ENCODE measurements at regions not wholly inside any gene's neighbourhood (a gene's known extent, or its start where the extent isn't known, plus 50 kb on each side); places are given as distances from the start of the nearest gene placed in this dataset.

DNA sequence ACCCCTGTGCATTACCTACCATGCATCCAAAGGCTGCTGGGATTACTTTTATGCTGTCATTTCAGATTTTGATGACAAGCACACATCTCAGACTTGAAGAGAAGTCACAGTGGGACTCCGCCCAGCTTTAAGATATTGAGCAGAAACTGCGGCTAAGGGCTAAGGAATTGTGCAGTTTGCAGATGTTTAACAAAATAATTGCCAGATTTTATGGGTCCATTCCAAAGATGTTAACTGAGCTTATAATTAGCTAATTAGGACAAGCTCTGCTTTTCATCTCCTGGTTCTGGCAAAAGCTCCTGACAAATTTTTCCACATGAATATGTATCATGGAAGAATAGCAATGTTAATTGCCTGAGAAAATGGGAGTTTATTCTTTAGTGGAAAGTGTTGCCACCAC, 344.4 kb upstream of the ATXN7L3B start:
- TF ChIP-seq, protein P1, sequence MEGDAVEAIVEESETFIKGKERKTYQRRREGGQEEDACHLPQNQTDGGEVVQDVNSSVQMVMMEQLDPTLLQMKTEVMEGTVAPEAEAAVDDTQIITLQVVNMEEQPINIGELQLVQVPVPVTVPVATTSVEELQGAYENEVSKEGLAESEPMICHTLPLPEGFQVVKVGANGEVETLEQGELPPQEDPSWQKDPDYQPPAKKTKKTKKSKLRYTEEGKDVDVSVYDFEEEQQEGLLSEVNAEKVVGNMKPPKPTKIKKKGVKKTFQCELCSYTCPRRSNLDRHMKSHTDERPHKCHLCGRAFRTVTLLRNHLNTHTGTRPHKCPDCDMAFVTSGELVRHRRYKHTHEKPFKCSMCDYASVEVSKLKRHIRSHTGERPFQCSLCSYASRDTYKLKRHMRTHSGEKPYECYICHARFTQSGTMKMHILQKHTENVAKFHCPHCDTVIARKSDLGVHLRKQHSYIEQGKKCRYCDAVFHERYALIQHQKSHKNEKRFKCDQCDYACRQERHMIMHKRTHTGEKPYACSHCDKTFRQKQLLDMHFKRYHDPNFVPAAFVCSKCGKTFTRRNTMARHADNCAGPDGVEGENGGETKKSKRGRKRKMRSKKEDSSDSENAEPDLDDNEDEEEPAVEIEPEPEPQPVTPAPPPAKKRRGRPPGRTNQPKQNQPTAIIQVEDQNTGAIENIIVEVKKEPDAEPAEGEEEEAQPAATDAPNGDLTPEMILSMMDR (conservative IDR thresholded peaks at IDR 0.05 in 1 of 2, IDR thresholded peaks at IDR 0.05 in 1 of 2; ENCODE audit: extremely low read depth in 1 of 2, insufficient read depth in 1 of 2, low read depth in 1 of 2, low read length in 2 of 2) = no peak
- TF ChIP-seq EZH2 (IDR thresholded peaks at IDR 0.05; ENCODE audit: borderline replicate concordance, low read length) = no peak
